Astrocyte (in vitro differentiated cells and primary cell): ENCODE measurements at regions not wholly inside any gene's neighbourhood (a gene's known extent, or its start where the extent isn't known, plus 50 kb on each side); places are given as distances from the start of the nearest gene placed in this dataset.

Experiments
- DNase-seq: peaks from one replicate; pipeline ENCODE4 v3.0.0-alpha.2; 2010; ENCODE audit warnings: low read depth
- FAIRE-seq: peaks from 2 replicates; lab custom pipeline; 2011; peaks lifted over from hg19 to GRCh38; lab: Jason Lieb, UNC
- H2AFZ ChIP-seq: 2 replicates; pipeline ENCODE4 v1.6.0; 2012; ENCODE audit warnings: low read depth, low read length, inconsistent platforms
- H3K27ac ChIP-seq: 2 replicates; pipeline ENCODE4 v1.5.1; 2011; ENCODE audit warnings: low read depth, low read length, inconsistent platforms
- H3K27me3 ChIP-seq: 2 replicates; pipeline ENCODE4 v1.6.0; 2011; ENCODE audit warnings: low read length, inconsistent platforms; ENCODE audit not compliant: insufficient read depth
- H3K36me3 ChIP-seq: 2 replicates; pipeline ENCODE4 v1.5.1; 2011; ENCODE audit warnings: low read length, inconsistent platforms; ENCODE audit not compliant: insufficient read depth
- H3K4me1 ChIP-seq: 2 replicates; pipeline ENCODE4 v1.5.1; 2011; ENCODE audit warnings: low read length, inconsistent platforms; ENCODE audit not compliant: insufficient read depth
- H3K4me2 ChIP-seq: 2 replicates; pipeline ENCODE4 v1.6.0; 2012; ENCODE audit warnings: low read length, inconsistent platforms
- H3K4me3 ChIP-seq: 2 replicates; pipeline ENCODE4 v1.5.1; 2011; ENCODE audit warnings: low read depth, mild to moderate bottlenecking, low read length, inconsistent platforms; ENCODE audit not compliant: insufficient read depth
- H3K79me2 ChIP-seq: 2 replicates; pipeline ENCODE4 v1.6.0; 2012; ENCODE audit warnings: mild to moderate bottlenecking, low read length, inconsistent platforms; ENCODE audit not compliant: insufficient read depth
- H3K9ac ChIP-seq: 2 replicates; pipeline ENCODE4 v1.6.0; 2012; ENCODE audit warnings: mild to moderate bottlenecking, low read length, inconsistent platforms
- H3K9me3 ChIP-seq: 2 replicates; pipeline ENCODE4 v1.5.1; 2012; ENCODE audit warnings: low read depth, mild to moderate bottlenecking, low read length, inconsistent platforms; ENCODE audit not compliant: insufficient read depth
- H4K20me1 ChIP-seq: 2 replicates; pipeline ENCODE4 v1.6.0; 2012; ENCODE audit warnings: low read length, inconsistent platforms; ENCODE audit not compliant: insufficient read depth
- H3K27ac Mint-ChIP-seq: one replicate; pipeline ENCODE4 v1.8.0; 2021; ENCODE audit warnings: mild to moderate bottlenecking, mixed read lengths; ENCODE audit not compliant: unreplicated experiment
- H3K27me3 Mint-ChIP-seq: one replicate; pipeline ENCODE4 v1.8.0; 2021; ENCODE audit warnings: low read depth, mixed read lengths; ENCODE audit not compliant: unreplicated experiment
- H3K36me3 Mint-ChIP-seq: one replicate; pipeline ENCODE4 v1.8.0; 2021; ENCODE audit warnings: low read depth, mixed read lengths; ENCODE audit not compliant: unreplicated experiment
- H3K4me1 Mint-ChIP-seq: one replicate; pipeline ENCODE4 v1.8.0; 2021; ENCODE audit warnings: low read depth, mixed read lengths; ENCODE audit not compliant: unreplicated experiment
- H3K4me3 Mint-ChIP-seq: one replicate; pipeline ENCODE4 v1.8.0; 2021; ENCODE audit warnings: mild to moderate bottlenecking, moderate library complexity, mixed read lengths; ENCODE audit not compliant: unreplicated experiment
- H3K9me3 Mint-ChIP-seq: one replicate; pipeline ENCODE4 v1.8.0; 2021; ENCODE audit warnings: mild to moderate bottlenecking, mixed read lengths; ENCODE audit not compliant: unreplicated experiment
- CTCF ChIP-seq: IDR thresholded peaks from 2 replicates; pipeline ENCODE4 v1.5.1; 2011; ENCODE audit warnings: low read depth, mild to moderate bottlenecking, inconsistent platforms, low read length, moderate library complexity; ENCODE audit not compliant: insufficient read depth
- EZH2 ChIP-seq: IDR thresholded peaks from 2 replicates; pipeline ENCODE4 v1.6.1; 2012; ENCODE audit warnings: mild to moderate bottlenecking, low read length, inconsistent platforms; ENCODE audit not compliant: insufficient read depth

DNA sequence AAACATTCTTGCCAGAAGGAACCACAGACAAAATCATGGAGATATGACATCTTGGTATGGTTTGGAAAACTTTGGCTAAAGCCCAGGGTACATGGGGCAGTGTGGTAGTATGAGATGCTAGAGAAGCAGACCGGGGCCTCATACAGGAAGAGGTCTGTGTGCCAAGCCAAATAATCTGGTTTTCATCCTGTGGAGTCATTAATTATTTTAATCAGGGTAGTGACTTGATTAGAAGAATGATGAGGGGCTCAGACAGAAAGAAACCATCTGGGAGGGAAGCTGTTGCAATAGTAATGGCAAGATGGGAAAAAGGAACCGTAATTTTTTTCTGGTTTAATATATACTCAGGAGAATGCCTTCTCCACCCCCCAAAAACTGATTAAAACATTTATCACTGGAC is 318.0 kb downstream of the BRINP2 start:
- no peak overlapping the region for H3K4me3 Mint-ChIP-seq
- DNase-seq (no peak), FAIRE-seq (no peak)
- H3K4me2 ChIP-seq = no peak overlapping the region
- H3K27me3 ChIP-seq = no peaks in the 10 kb centered on the region
- H3K4me1 ChIP-seq = no peaks in the 10 kb centered on the region
- no peaks in the 10 kb centered on the region for H3K36me3 ChIP-seq
- H3K9me3 ChIP-seq = peaks cover 4% of the 10 kb centered on the region
- H4K20me1 ChIP-seq = no peaks in the 10 kb centered on the region
- H3K36me3 Mint-ChIP-seq = no peaks in the 10 kb centered on the region
- no peak for TF ChIP-seq CTCF
- no peak for TF ChIP-seq EZH2
- H3K9ac ChIP-seq = no peak overlapping the region
- H3K4me1 Mint-ChIP-seq = no peaks in the 10 kb centered on the region
- H3K27ac ChIP-seq = no peak overlapping the region
- H3K27ac Mint-ChIP-seq = no peak overlapping the region
- H3K4me3 ChIP-seq = no peak overlapping the region
- no peak overlapping the region for H2AFZ ChIP-seq
- no peaks in the 10 kb centered on the region for H3K79me2 ChIP-seq
- peaks cover 9% of the 10 kb centered on the region for H3K27me3 Mint-ChIP-seq
- H3K9me3 Mint-ChIP-seq = no peaks in the 10 kb centered on the region

DNA sequence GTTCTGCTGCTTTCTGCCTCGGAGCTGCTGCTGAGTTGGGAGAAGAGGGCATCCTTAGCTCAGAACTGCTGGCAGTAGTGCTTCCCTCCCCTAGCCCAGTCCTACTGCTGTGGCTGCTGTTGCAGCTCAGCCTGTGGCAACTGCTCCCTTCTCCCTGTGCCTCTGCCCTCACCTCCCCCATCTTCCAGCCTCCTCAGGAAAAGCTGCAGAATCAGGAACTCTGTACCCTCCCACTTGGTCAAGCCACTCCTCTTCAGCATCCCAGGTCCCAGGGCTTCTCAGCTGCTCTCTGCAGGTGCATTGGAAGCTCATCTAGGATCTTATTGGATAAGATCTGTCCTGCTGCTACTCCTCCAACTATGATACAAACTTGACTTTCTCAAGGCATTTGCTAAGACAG is 316.7 kb downstream of the BRINP2 start:
- Histone ChIP-seq H4K20me1 (no peaks in the 10 kb centered on the region), H3K27me3 (no peaks in the 10 kb centered on the region), H3K27ac (no peak overlapping the region), H3K79me2 (no peaks in the 10 kb centered on the region), H3K4me1 (no peaks in the 10 kb centered on the region), H3K9ac (no peak overlapping the region), H3K4me2 (no peak overlapping the region), H3K9me3 (peaks cover 4% of the 10 kb centered on the region), H2AFZ (no peak overlapping the region), H3K36me3 (no peaks in the 10 kb centered on the region), H3K4me3 (no peak overlapping the region)
- H3K9me3 Mint-ChIP-seq = no peaks in the 10 kb centered on the region
- DNase-seq (no peak), FAIRE-seq (no peak)
- no peak overlapping the region for H3K27ac Mint-ChIP-seq
- H3K36me3 Mint-ChIP-seq = no peaks in the 10 kb centered on the region
- no peaks in the 10 kb centered on the region for H3K4me1 Mint-ChIP-seq
- TF ChIP-seq CTCF (no peak), EZH2 (no peak)
- H3K4me3 Mint-ChIP-seq = no peak overlapping the region
- H3K27me3 Mint-ChIP-seq = peaks cover 9% of the 10 kb centered on the region

GRCh38 chr1:177480741-177481305 is 310.1 kb downstream of the BRINP2 start:
- no peaks in the 10 kb centered on the region for H3K36me3 ChIP-seq
- H3K4me3 ChIP-seq = no peak overlapping the region
- FAIRE-seq = no peak
- H3K4me1 ChIP-seq = no peaks in the 10 kb centered on the region
- no peak overlapping the region for H3K9ac ChIP-seq
- no peak for TF ChIP-seq CTCF
- TF ChIP-seq EZH2 = no peak
- Mint-ChIP-seq H3K4me3 (no peak overlapping the region), H3K36me3 (no peaks in the 10 kb centered on the region), H3K27me3 (peaks cover 17% of the 10 kb centered on the region), H3K4me1 (no peaks in the 10 kb centered on the region), H3K9me3 (no peaks in the 10 kb centered on the region), H3K27ac (no peak overlapping the region)
- H3K27me3 ChIP-seq = no peaks in the 10 kb centered on the region
- H3K27ac ChIP-seq = no peak overlapping the region
- no peak overlapping the region for H2AFZ ChIP-seq
- no peak overlapping the region for H3K4me2 ChIP-seq
- H3K79me2 ChIP-seq = no peaks in the 10 kb centered on the region
- DNase-seq = no peak
- no peaks in the 10 kb centered on the region for H3K9me3 ChIP-seq
- H4K20me1 ChIP-seq = no peaks in the 10 kb centered on the region
